Suprapubic skin (tissue), 4 donors: ENCODE measurements at regions not wholly inside any gene's neighbourhood (a gene's known extent, or its start where the extent isn't known, plus 50 kb on each side); places are given as distances from the start of the nearest gene placed in this dataset.

ENCODE experiments used
- EP300 ChIP-seq: sonication (generic); formaldehyde crosslinking; IDR thresholded peaks from one replicate; pipeline ENCODE4 v1.6.1; 2017; ENCODE audit warnings: antibody characterized with exemption
- POLR2A ChIP-seq, 2 donors: fragments of 450-650 bp; IDR thresholded peaks; one replicate each; pipeline ENCODE4 v1.6.1; 2017; ENCODE audit warnings: antibody characterized with exemption in 2 of 2, mild to moderate bottlenecking in 2 of 2, moderate library complexity in 2 of 2
- POLR2AphosphoS5 ChIP-seq, 3 donors: sonication (generic); formaldehyde crosslinking; IDR thresholded peaks; one replicate each; pipeline ENCODE4 v1.6.1; 2017; ENCODE audit warnings: antibody characterized with exemption in 3 of 3
- TF ChIP-seq, protein P1 (sequence below), 2 donors: fragments of 200-600 bp in 1 of 2; fragments of 450-650 bp in 1 of 2; sonication (generic) in 1 of 2; IDR thresholded peaks; one replicate each; pipeline ENCODE4 v1.5.1; 2016 to 2019; ENCODE audit warnings: antibody characterized with exemption in 2 of 2, mild to moderate bottlenecking in 1 of 2, moderate library complexity in 1 of 2

DNA sequence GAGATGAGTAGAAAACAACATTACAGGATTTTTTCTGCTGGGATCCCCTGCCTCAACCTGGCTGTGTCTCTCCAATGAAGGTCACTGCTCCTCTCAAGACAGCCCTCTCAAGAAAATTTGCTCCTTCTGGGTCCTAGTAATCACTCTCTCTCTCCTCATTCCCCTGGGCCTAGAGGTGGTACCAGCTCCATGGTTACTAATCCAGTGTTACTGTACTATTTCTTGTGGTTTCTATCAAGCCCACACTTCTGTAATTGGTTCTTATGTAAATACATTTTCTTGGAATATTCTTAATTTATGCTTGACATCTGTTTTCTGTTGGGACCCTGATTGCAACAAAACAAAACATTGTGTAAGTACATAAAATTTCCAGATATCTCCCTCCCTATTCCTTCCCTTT lies 123.8 kb upstream of the RORB start:
- TF ChIP-seq, protein P1, sequence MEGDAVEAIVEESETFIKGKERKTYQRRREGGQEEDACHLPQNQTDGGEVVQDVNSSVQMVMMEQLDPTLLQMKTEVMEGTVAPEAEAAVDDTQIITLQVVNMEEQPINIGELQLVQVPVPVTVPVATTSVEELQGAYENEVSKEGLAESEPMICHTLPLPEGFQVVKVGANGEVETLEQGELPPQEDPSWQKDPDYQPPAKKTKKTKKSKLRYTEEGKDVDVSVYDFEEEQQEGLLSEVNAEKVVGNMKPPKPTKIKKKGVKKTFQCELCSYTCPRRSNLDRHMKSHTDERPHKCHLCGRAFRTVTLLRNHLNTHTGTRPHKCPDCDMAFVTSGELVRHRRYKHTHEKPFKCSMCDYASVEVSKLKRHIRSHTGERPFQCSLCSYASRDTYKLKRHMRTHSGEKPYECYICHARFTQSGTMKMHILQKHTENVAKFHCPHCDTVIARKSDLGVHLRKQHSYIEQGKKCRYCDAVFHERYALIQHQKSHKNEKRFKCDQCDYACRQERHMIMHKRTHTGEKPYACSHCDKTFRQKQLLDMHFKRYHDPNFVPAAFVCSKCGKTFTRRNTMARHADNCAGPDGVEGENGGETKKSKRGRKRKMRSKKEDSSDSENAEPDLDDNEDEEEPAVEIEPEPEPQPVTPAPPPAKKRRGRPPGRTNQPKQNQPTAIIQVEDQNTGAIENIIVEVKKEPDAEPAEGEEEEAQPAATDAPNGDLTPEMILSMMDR (IDR thresholded peaks at IDR 0.05), result no peak
- TF ChIP-seq POLR2A (IDR thresholded peaks at IDR 0.05) (no peak), POLR2AphosphoS5 (IDR thresholded peaks at IDR 0.05) (no peak), EP300 (no peak)
